A549 (cell line): ENCODE measurements at regions not wholly inside any gene's neighbourhood (a gene's known extent, or its start where the extent isn't known, plus 50 kb on each side); places are given as distances from the start of the nearest gene placed in this dataset.

ENCODE experiments used
- ATAC-seq, 2 experiments: fragments of 200-7000 bp in 1 of 2; fragments of >200 bp in 1 of 2; cut with Nextera tagmentation in 1 of 2; cut with Tn5 transposase in 1 of 2; 3 replicates each; pipeline versions ENCODE4 v1.8.0 to v1.9.1; 2018 to 2020; ENCODE audit warnings: mild to moderate bottlenecking in 1 of 2, moderate library complexity in 1 of 2
- CTCF ChIA-PET: fragments of 300-600 bp; sonication (Branson Sonifier 250); formaldehyde crosslinking; extraction: SDS; loops from one replicate; lab custom pipeline; 2021; ENCODE audit warnings: antibody characterized with exemption, inconsistent platforms; lab: Yijun Ruan, JAX
- POLR2A ChIA-PET: fragments of 350-600 bp; formaldehyde crosslinking; extraction: SDS; loops from one replicate; lab custom pipeline; 2021; ENCODE audit warnings: antibody characterized with exemption, inconsistent platforms; lab: Yijun Ruan, JAX
- DNase-seq, 2 experiments: peaks; one replicate each; pipeline versions ENCODE4 v3.0.0 to v3.0.0-alpha.2; 2011 to 2016; ENCODE audit warnings: low read depth in 1 of 2, low spot score in 1 of 2
- FAIRE-seq: peaks from 2 replicates; lab custom pipeline; 2011; peaks lifted over from hg19 to GRCh38; lab: Jason Lieb, UNC
- H3K27ac ChIP-seq, 2 experiments: fragments of >200 bp; sonication (Bioruptor Twin); formaldehyde crosslinking; 3 replicates each; pipeline ENCODE4 v1.5.1; 2016 to 2017
- H3K4me1 ChIP-seq: fragments of >200 bp; sonication (Bioruptor Twin); formaldehyde crosslinking; 3 replicates; pipeline ENCODE4 v1.6.1; 2016
- H3K4me2 ChIP-seq: fragments of >200 bp; sonication (Bioruptor Twin); formaldehyde crosslinking; 3 replicates; pipeline ENCODE4 v1.6.1; 2016
- H3K4me3 ChIP-seq: fragments of >200 bp; sonication (Bioruptor Twin); formaldehyde crosslinking; 3 replicates; pipeline ENCODE4 v1.5.1; 2016
- H3K9me3 ChIP-seq: fragments of >200 bp; sonication (Bioruptor Twin); formaldehyde crosslinking; 3 replicates; pipeline ENCODE4 v1.6.1; 2016
- CEBPB ChIP-seq, 2 experiments: fragments of >200 bp in 1 of 2; sonication (Bioruptor Twin) in 1 of 2; formaldehyde crosslinking in 1 of 2; IDR thresholded peaks; 2 replicates each; pipeline ENCODE4 v1.6.1; 2012 to 2016
- CHD2 ChIP-seq: fragments of 150-350 bp; IDR thresholded peaks from 2 replicates; pipeline ENCODE4 v1.6.1; 2014; ENCODE audit warnings: low read length; ENCODE audit not compliant: partially characterized antibody
- CHD4 ChIP-seq: fragments of 200-600 bp; sonication (generic); IDR thresholded peaks from 2 replicates; pipeline ENCODE4 v1.6.1; 2016; ENCODE audit warnings: antibody characterized with exemption, mild to moderate bottlenecking, borderline replicate concordance
- FOSB ChIP-seq: fragments of 250-450 bp; sonication (Bioruptor Pico); IDR thresholded peaks from 2 replicates; pipeline ENCODE4 v1.5.0; 2020; ENCODE audit warnings: mild to moderate bottlenecking, moderate library complexity
- GATA3 ChIP-seq: IDR thresholded peaks from 2 replicates; pipeline ENCODE4 v1.6.1; 2012; ENCODE audit warnings: borderline replicate concordance
- HDAC2 ChIP-seq: fragments of 200-600 bp; sonication (generic); IDR thresholded peaks from 2 replicates; pipeline ENCODE4 v1.6.1; 2016
- HOXA7 ChIP-seq: fragments of 250-450 bp; sonication (Bioruptor Pico); IDR thresholded peaks from 2 replicates; pipeline ENCODE4 v1.5.0; 2020; ENCODE audit warnings: mild to moderate bottlenecking, moderate library complexity
- JUN ChIP-seq, 2 experiments: fragments of >200 bp; sonication (Bioruptor Twin); formaldehyde crosslinking; IDR thresholded peaks; 2 replicates in 1 of 2; 3 replicates in 1 of 2; pipeline ENCODE4 v1.6.1; 2016 to 2017
- JUNB ChIP-seq: fragments of >200 bp; sonication (Bioruptor Twin); formaldehyde crosslinking; IDR thresholded peaks from 2 replicates; pipeline ENCODE4 v1.6.1; 2016
- KDM5A ChIP-seq: fragments of 200-600 bp; sonication (generic); IDR thresholded peaks from 2 replicates; pipeline ENCODE4 v1.6.1; 2016; ENCODE audit warnings: antibody characterized with exemption, mild to moderate bottlenecking
- MAFK ChIP-seq: fragments of 450-650 bp; IDR thresholded peaks from 2 replicates; pipeline ENCODE4 v1.6.1; 2014; ENCODE audit not compliant: partially characterized antibody
- MAZ ChIP-seq: fragments of 150-350 bp; IDR thresholded peaks from 2 replicates; pipeline ENCODE4 v1.6.1; 2014; ENCODE audit warnings: antibody characterized with exemption, low read depth, low read length, borderline replicate concordance
- NR3C1 ChIP-seq: fragments of >200 bp; sonication (Bioruptor Twin); formaldehyde crosslinking; IDR thresholded peaks from 3 replicates; pipeline ENCODE4 v1.6.1; 2017
- POLR2AphosphoS2 ChIP-seq: conservative IDR thresholded peaks from 2 replicates; pipeline ENCODE4 v1.6.1; 2012; ENCODE audit warnings: low read length, improper control_type of control experiment, inconsistent platforms
- SMC3 ChIP-seq: fragments of >200 bp; sonication (Bioruptor Twin); formaldehyde crosslinking; IDR thresholded peaks from 3 replicates; pipeline ENCODE4 v1.6.1; 2018; ENCODE audit warnings: inconsistent platforms
- SREBF2 ChIP-seq: fragments of 450-650 bp; IDR thresholded peaks from 2 replicates; pipeline ENCODE4 v1.6.1; 2014; ENCODE audit warnings: mild to moderate bottlenecking, moderate library complexity
- ZSCAN20 ChIP-seq: fragments of 250-450 bp; sonication (Bioruptor Pico); IDR thresholded peaks from 2 replicates; pipeline ENCODE4 v1.8.0; 2022; ENCODE audit warnings: mild to moderate bottlenecking, moderate library complexity
- WGBS: methylation state at CpG from one replicate; pipeline ENCODE4 v1.1.6; 2017; ENCODE audit errors: missing lambda C conversion rate; 5-methylcytosine and 5-hydroxymethylcytosine counted together
- TF ChIP-seq, protein P1 (sequence below): IDR thresholded peaks from 2 replicates; pipeline ENCODE4 v1.6.1; 2012
- TF ChIP-seq, protein P2 (sequence below): fragments of >200 bp; sonication (Bioruptor Twin); formaldehyde crosslinking; IDR thresholded peaks from 2 replicates; pipeline ENCODE4 v1.6.1; 2016
- TF ChIP-seq, protein P3 (sequence below): fragments of 250-450 bp; sonication (Bioruptor Pico); IDR thresholded peaks from 2 replicates; pipeline ENCODE4 v1.5.0; 2021; ENCODE audit warnings: mild to moderate bottlenecking, moderate library complexity, borderline replicate concordance
- TF ChIP-seq, protein P4 (sequence below): fragments of 250-450 bp; sonication (Bioruptor Pico); IDR thresholded peaks from 2 replicates; pipeline ENCODE4 v1.5.0; 2020; ENCODE audit warnings: low read depth, mild to moderate bottlenecking, moderate library complexity
- TF ChIP-seq, protein P5 (sequence below): fragments of 450-650 bp; IDR thresholded peaks from 2 replicates; pipeline ENCODE4 v1.6.1; 2014; ENCODE audit warnings: antibody characterized with exemption

DNA sequence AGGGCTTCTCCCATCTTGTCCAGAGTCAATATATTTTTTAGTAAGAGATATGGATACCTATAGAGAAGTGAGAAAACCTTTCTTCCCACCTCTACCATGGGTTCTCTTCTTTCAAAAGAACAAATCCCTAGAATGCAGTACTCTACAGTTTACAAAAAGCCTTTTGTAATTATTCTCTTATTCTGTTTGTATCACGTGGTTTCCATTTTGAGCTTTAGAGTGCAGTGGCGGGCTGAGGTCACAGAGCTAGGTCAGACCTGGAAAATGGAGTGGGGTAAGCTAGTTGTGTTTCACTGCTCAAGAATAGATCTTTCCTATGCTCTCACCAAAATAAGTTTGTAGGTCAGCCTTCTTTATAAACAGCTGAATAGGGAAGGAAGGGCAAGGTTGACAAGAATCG lies 85.3 kb upstream of the MAF start:
- no peak for FAIRE-seq

DNA sequence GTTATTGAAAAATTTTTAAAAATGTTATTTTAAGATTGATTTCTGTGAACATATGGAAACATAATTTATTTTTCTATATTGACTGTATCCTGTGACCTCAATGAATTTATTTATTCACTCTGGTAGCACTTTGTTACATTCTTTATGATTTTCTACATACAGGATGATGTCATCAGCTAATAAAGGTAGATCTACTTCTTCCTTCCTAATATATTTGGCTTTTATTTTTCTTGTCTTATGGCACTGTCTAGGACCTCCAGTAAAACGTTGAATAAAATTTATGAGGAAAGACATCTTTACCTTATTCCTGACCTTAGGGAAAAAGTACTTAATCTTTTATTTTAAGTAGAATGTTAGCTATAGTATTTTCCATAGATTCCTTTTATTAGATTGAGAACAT lies 78.8 kb upstream of the MAF start:
- H3K9me3 ChIP-seq = no peaks in the 10 kb centered on the region
- ChIA-PET CTCF (no interaction called here), POLR2A (no interaction called here)
- DNase-seq (no peak), FAIRE-seq (peak; percentile 68), ATAC-seq (no peak)
- H3K4me3 ChIP-seq = no peak overlapping the region
- no peak overlapping the region for H3K27ac ChIP-seq
- no peaks in the 10 kb centered on the region for H3K4me1 ChIP-seq
- no peak overlapping the region for H3K4me2 ChIP-seq
- WGBS = 0% methylated on average over 1 of the region's 1 CpG
- TF ChIP-seq NR3C1 = no peak
- TF ChIP-seq GATA3 = no peak
- TF ChIP-seq JUN (IDR thresholded peaks at IDR 0.05) = no peak
- TF ChIP-seq, protein P1, sequence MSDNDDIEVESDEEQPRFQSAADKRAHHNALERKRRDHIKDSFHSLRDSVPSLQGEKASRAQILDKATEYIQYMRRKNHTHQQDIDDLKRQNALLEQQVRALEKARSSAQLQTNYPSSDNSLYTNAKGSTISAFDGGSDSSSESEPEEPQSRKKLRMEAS = no peak
- no peak for TF ChIP-seq CHD4
- TF ChIP-seq FOSB (CRISPR knock-in tag) = no peak
- TF ChIP-seq SMC3 = no peak
- no peak for TF ChIP-seq CEBPB (IDR thresholded peaks at IDR 0.05)
- TF ChIP-seq, all 56 proteins: peak for 0

More for the DNA sequence above, 85.3 kb upstream of the MAF start:
- POLR2A ChIA-PET = no interaction called here
- 67% methylated on average over 3 of the region's 3 CpGs for WGBS
- CTCF ChIA-PET = interaction anchor here (0.5 kb wide), 1 partner anchor 140 kb away, joined by 3 read pairs; no protein-coding TSS in a partner anchor
- no peaks in the 10 kb centered on the region; the same call in 2 of the 3 replicates for H3K9me3 ChIP-seq
- TF ChIP-seq ZSCAN20 (CRISPR knock-in tag) (no peak), CHD2 (no peak), SREBF2 (no peak), MAZ (no peak), KDM5A (no peak), MAFK (no peak), POLR2AphosphoS2 (no peak), HOXA7 (no peak), JUNB (no peak), CEBPB (IDR thresholded peaks at IDR 0.05) (no peak), HDAC2 (no peak), CHD4 (no peak)
- TF ChIP-seq, protein P2, sequence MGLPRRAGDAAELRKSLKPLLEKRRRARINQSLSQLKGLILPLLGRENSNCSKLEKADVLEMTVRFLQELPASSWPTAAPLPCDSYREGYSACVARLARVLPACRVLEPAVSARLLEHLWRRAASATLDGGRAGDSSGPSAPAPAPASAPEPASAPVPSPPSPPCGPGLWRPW = no peak
- TF ChIP-seq, protein P3, sequence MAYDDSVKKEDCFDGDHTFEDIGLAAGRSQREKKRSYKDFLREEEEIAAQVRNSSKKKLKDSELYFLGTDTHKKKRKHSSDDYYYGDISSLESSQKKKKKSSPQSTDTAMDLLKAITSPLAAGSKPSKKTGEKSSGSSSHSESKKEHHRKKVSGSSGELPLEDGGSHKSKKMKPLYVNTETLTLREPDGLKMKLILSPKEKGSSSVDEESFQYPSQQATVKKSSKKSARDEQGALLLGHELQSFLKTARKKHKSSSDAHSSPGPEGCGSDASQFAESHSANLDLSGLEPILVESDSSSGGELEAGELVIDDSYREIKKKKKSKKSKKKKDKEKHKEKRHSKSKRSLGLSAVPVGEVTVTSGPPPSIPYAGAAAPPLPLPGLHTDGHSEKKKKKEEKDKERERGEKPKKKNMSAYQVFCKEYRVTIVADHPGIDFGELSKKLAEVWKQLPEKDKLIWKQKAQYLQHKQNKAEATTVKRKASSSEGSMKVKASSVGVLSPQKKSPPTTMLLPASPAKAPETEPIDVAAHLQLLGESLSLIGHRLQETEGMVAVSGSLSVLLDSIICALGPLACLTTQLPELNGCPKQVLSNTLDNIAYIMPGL (CRISPR knock-in tag) = no peak
- TF ChIP-seq, protein P4, sequence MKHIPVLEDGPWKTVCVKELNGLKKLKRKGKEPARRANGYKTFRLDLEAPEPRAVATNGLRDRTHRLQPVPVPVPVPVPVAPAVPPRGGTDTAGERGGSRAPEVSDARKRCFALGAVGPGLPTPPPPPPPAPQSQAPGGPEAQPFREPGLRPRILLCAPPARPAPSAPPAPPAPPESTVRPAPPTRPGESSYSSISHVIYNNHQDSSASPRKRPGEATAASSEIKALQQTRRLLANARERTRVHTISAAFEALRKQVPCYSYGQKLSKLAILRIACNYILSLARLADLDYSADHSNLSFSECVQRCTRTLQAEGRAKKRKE (CRISPR knock-in tag) = no peak
- TF ChIP-seq, protein P5, sequence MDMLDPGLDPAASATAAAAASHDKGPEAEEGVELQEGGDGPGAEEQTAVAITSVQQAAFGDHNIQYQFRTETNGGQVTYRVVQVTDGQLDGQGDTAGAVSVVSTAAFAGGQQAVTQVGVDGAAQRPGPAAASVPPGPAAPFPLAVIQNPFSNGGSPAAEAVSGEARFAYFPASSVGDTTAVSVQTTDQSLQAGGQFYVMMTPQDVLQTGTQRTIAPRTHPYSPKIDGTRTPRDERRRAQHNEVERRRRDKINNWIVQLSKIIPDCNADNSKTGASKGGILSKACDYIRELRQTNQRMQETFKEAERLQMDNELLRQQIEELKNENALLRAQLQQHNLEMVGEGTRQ = no peak
- TF ChIP-seq, all 56 proteins: peak for 0
- ATAC-seq (no peak), DNase-seq (no peak)
- H3K27ac ChIP-seq = no peak overlapping the region
- H3K4me2 ChIP-seq = no peak overlapping the region
- H3K4me3 ChIP-seq = no peak overlapping the region
- H3K4me1 ChIP-seq = no peaks in the 10 kb centered on the region
